Astrocyte (in vitro differentiated cells and primary cell): ENCODE measurements at regions not wholly inside any gene's neighbourhood (a gene's known extent, or its start where the extent isn't known, plus 50 kb on each side); places are given as distances from the start of the nearest gene placed in this dataset.

Source experiments
- DNase-seq: peaks from one replicate; pipeline ENCODE4 v3.0.0-alpha.2; 2010; ENCODE audit warnings: low read depth
- FAIRE-seq: peaks from 2 replicates; lab custom pipeline; 2011; peaks lifted over from hg19 to GRCh38; lab: Jason Lieb, UNC
- H2AFZ ChIP-seq: 2 replicates; pipeline ENCODE4 v1.6.0; 2012; ENCODE audit warnings: low read depth, low read length, inconsistent platforms
- H3K27ac ChIP-seq: 2 replicates; pipeline ENCODE4 v1.5.1; 2011; ENCODE audit warnings: low read depth, low read length, inconsistent platforms
- H3K27me3 ChIP-seq: 2 replicates; pipeline ENCODE4 v1.6.0; 2011; ENCODE audit warnings: low read length, inconsistent platforms; ENCODE audit not compliant: insufficient read depth
- H3K36me3 ChIP-seq: 2 replicates; pipeline ENCODE4 v1.5.1; 2011; ENCODE audit warnings: low read length, inconsistent platforms; ENCODE audit not compliant: insufficient read depth
- H3K4me1 ChIP-seq: 2 replicates; pipeline ENCODE4 v1.5.1; 2011; ENCODE audit warnings: low read length, inconsistent platforms; ENCODE audit not compliant: insufficient read depth
- H3K4me2 ChIP-seq: 2 replicates; pipeline ENCODE4 v1.6.0; 2012; ENCODE audit warnings: low read length, inconsistent platforms
- H3K4me3 ChIP-seq: 2 replicates; pipeline ENCODE4 v1.5.1; 2011; ENCODE audit warnings: low read depth, mild to moderate bottlenecking, low read length, inconsistent platforms; ENCODE audit not compliant: insufficient read depth
- H3K79me2 ChIP-seq: 2 replicates; pipeline ENCODE4 v1.6.0; 2012; ENCODE audit warnings: mild to moderate bottlenecking, low read length, inconsistent platforms; ENCODE audit not compliant: insufficient read depth
- H3K9ac ChIP-seq: 2 replicates; pipeline ENCODE4 v1.6.0; 2012; ENCODE audit warnings: mild to moderate bottlenecking, low read length, inconsistent platforms
- H3K9me3 ChIP-seq: 2 replicates; pipeline ENCODE4 v1.5.1; 2012; ENCODE audit warnings: low read depth, mild to moderate bottlenecking, low read length, inconsistent platforms; ENCODE audit not compliant: insufficient read depth
- H4K20me1 ChIP-seq: 2 replicates; pipeline ENCODE4 v1.6.0; 2012; ENCODE audit warnings: low read length, inconsistent platforms; ENCODE audit not compliant: insufficient read depth
- H3K27ac Mint-ChIP-seq: one replicate; pipeline ENCODE4 v1.8.0; 2021; ENCODE audit warnings: mild to moderate bottlenecking, mixed read lengths; ENCODE audit not compliant: unreplicated experiment
- H3K27me3 Mint-ChIP-seq: one replicate; pipeline ENCODE4 v1.8.0; 2021; ENCODE audit warnings: low read depth, mixed read lengths; ENCODE audit not compliant: unreplicated experiment
- H3K36me3 Mint-ChIP-seq: one replicate; pipeline ENCODE4 v1.8.0; 2021; ENCODE audit warnings: low read depth, mixed read lengths; ENCODE audit not compliant: unreplicated experiment
- H3K4me1 Mint-ChIP-seq: one replicate; pipeline ENCODE4 v1.8.0; 2021; ENCODE audit warnings: low read depth, mixed read lengths; ENCODE audit not compliant: unreplicated experiment
- H3K4me3 Mint-ChIP-seq: one replicate; pipeline ENCODE4 v1.8.0; 2021; ENCODE audit warnings: mild to moderate bottlenecking, moderate library complexity, mixed read lengths; ENCODE audit not compliant: unreplicated experiment
- H3K9me3 Mint-ChIP-seq: one replicate; pipeline ENCODE4 v1.8.0; 2021; ENCODE audit warnings: mild to moderate bottlenecking, mixed read lengths; ENCODE audit not compliant: unreplicated experiment
- EZH2 ChIP-seq: IDR thresholded peaks from 2 replicates; pipeline ENCODE4 v1.6.1; 2012; ENCODE audit warnings: mild to moderate bottlenecking, low read length, inconsistent platforms; ENCODE audit not compliant: insufficient read depth
- TF ChIP-seq, protein P1 (sequence below): IDR thresholded peaks from 2 replicates; pipeline ENCODE4 v1.5.1; 2011; ENCODE audit warnings: low read depth, mild to moderate bottlenecking, inconsistent platforms, low read length, moderate library complexity; ENCODE audit not compliant: insufficient read depth

DNA sequence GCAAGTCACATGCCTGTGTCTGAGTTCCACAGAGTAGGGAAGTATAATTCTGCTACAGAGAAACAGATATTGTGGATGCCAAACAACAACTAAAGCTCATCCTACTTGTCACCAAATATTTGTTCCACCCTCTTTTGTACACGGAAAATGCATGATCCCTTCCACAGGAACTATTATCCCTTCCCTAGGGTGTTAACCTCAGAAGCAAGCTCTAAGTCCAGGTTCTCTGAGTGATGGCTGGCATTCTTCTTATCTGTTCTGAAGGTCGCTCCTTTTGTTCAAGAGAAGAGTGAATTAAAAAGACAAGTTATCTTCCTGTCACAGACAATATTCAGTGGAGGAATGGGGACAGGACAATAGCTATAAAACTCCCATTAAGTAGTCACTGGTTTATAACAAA is 460.1 kb upstream of the GCFC2 start:
- H4K20me1 ChIP-seq, result no peaks in the 10 kb centered on the region
- no peaks in the 10 kb centered on the region for H3K36me3 ChIP-seq
- no peak for DNase-seq
- FAIRE-seq, result no peak
- H3K79me2 ChIP-seq, result no peaks in the 10 kb centered on the region
- Mint-ChIP-seq H3K27me3 (no peaks in the 10 kb centered on the region), H3K4me3 (no peak overlapping the region), H3K4me1 (no peaks in the 10 kb centered on the region), H3K27ac (no peak overlapping the region), H3K36me3 (no peaks in the 10 kb centered on the region), H3K9me3 (no peaks in the 10 kb centered on the region)
- no peak overlapping the region for H3K4me3 ChIP-seq
- no peak overlapping the region for H3K9ac ChIP-seq
- H3K9me3 ChIP-seq, result no peaks in the 10 kb centered on the region
- no peak overlapping the region for H2AFZ ChIP-seq
- no peak overlapping the region for H3K27ac ChIP-seq
- no peaks in the 10 kb centered on the region for H3K27me3 ChIP-seq
- no peak for TF ChIP-seq EZH2
- TF ChIP-seq, protein P1, sequence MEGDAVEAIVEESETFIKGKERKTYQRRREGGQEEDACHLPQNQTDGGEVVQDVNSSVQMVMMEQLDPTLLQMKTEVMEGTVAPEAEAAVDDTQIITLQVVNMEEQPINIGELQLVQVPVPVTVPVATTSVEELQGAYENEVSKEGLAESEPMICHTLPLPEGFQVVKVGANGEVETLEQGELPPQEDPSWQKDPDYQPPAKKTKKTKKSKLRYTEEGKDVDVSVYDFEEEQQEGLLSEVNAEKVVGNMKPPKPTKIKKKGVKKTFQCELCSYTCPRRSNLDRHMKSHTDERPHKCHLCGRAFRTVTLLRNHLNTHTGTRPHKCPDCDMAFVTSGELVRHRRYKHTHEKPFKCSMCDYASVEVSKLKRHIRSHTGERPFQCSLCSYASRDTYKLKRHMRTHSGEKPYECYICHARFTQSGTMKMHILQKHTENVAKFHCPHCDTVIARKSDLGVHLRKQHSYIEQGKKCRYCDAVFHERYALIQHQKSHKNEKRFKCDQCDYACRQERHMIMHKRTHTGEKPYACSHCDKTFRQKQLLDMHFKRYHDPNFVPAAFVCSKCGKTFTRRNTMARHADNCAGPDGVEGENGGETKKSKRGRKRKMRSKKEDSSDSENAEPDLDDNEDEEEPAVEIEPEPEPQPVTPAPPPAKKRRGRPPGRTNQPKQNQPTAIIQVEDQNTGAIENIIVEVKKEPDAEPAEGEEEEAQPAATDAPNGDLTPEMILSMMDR, result no peak
- no peak overlapping the region for H3K4me2 ChIP-seq
- H3K4me1 ChIP-seq, result no peaks in the 10 kb centered on the region

DNA sequence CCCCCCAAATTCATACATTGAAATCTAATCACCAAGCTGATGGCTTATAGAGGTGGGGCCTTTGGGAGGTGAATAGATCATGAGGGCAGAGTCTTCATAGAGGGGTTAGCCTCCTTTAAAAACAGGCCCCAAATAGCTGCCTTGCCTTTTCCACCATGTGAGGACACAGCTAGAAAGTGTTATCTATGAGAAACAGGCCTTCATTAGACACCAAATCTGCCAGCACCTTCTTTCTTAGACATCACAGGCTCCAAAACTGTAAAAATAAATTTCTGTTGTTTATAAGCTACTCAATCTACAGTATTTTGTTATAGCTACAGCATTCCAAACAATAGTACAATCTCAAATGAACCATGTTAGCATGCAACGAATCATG is 459.3 kb upstream of the GCFC2 start:
- Mint-ChIP-seq H3K4me3 (no peak overlapping the region), H3K4me1 (no peaks in the 10 kb centered on the region), H3K27me3 (no peaks in the 10 kb centered on the region), H3K27ac (no peak overlapping the region), H3K9me3 (no peaks in the 10 kb centered on the region), H3K36me3 (no peaks in the 10 kb centered on the region)
- H2AFZ ChIP-seq, result no peak overlapping the region
- no peaks in the 10 kb centered on the region for H4K20me1 ChIP-seq
- FAIRE-seq (no peak), DNase-seq (no peak)
- H3K27ac ChIP-seq, result no peak overlapping the region
- H3K9ac ChIP-seq, result no peak overlapping the region
- no peaks in the 10 kb centered on the region for H3K4me1 ChIP-seq
- no peak overlapping the region for H3K4me2 ChIP-seq
- H3K4me3 ChIP-seq, result no peak overlapping the region
- H3K27me3 ChIP-seq, result no peaks in the 10 kb centered on the region
- no peaks in the 10 kb centered on the region for H3K36me3 ChIP-seq
- H3K9me3 ChIP-seq, result no peaks in the 10 kb centered on the region
- no peak for TF ChIP-seq EZH2
- TF ChIP-seq, protein P1, result no peak
- H3K79me2 ChIP-seq, result no peaks in the 10 kb centered on the region

DNA sequence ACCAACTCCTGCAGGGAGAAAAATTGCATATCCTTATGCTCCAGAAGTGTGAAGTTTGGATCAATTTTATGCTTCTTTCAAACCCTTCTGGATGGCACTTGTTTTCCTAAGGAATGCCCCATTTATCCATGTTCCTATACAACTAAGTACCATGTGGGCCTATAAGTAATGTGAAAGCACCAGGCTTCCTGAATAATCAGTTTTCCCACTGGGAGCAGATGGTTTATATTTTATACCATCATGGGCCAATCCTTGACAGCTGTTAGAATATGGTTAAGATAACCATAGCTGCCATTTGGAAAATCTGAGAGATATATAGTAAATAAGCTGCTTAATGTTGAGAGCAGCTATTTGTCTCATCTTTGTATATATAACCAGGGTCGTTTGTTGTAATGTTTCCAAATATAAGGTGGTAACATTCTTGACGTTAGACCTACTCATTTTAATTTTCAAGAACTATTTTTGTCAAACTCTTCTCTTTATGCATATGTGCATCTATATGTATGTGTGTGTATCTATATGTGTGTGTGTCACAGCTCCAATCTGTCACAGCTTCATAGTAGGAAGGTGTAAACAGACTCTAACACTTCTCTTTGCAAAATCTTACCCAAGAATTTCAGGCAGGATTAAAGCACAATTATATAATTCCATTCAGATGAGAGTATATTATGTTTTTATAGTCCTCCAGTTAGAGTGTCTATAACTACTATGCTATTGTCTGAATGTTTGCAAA is 458.7 kb upstream of the GCFC2 start:
- no peaks in the 10 kb centered on the region for H3K4me1 Mint-ChIP-seq
- Histone ChIP-seq H3K4me3 (no peak overlapping the region), H4K20me1 (no peaks in the 10 kb centered on the region), H3K4me1 (no peaks in the 10 kb centered on the region), H3K27me3 (no peaks in the 10 kb centered on the region), H3K4me2 (no peak overlapping the region), H3K36me3 (no peaks in the 10 kb centered on the region), H3K27ac (no peak overlapping the region), H3K79me2 (no peaks in the 10 kb centered on the region), H3K9me3 (no peaks in the 10 kb centered on the region), H2AFZ (no peak overlapping the region), H3K9ac (no peak overlapping the region)
- H3K27me3 Mint-ChIP-seq, result no peaks in the 10 kb centered on the region
- FAIRE-seq, result no peak
- H3K27ac Mint-ChIP-seq, result no peak overlapping the region
- H3K36me3 Mint-ChIP-seq, result no peaks in the 10 kb centered on the region
- no peak overlapping the region for H3K4me3 Mint-ChIP-seq
- DNase-seq, result no peak
- TF ChIP-seq EZH2, result no peak
- TF ChIP-seq, protein P1, result no peak
- H3K9me3 Mint-ChIP-seq, result no peaks in the 10 kb centered on the region
